NT2/D1 (cell line): ENCODE measurements at regions not wholly inside any gene's neighbourhood (a gene's known extent, or its start where the extent isn't known, plus 50 kb on each side); places are given as distances from the start of the nearest gene placed in this dataset.

ENCODE experiments used
- DNase-seq: peaks from one replicate; pipeline ENCODE4 v3.0.0-alpha.2; 2011; ENCODE audit warnings: low read depth, low spot score
- H3K27me3 ChIP-seq: 2 replicates; pipeline ENCODE4 v1.6.0; 2011; ENCODE audit warnings: mild to moderate bottlenecking; ENCODE audit not compliant: insufficient read length, insufficient read depth
- H3K36me3 ChIP-seq: 2 replicates; pipeline ENCODE4 v1.6.1; 2011; ENCODE audit warnings: mild to moderate bottlenecking, low read length, mixed read lengths; ENCODE audit not compliant: insufficient read depth, insufficient read length
- H3K4me1 ChIP-seq: 2 replicates; pipeline ENCODE4 v1.5.1; 2011; ENCODE audit not compliant: insufficient read depth, insufficient read length
- H3K4me3 ChIP-seq: 2 replicates; pipeline ENCODE4 v1.5.1; 2011; ENCODE audit warnings: low read depth; ENCODE audit not compliant: insufficient read length
- H3K9ac ChIP-seq: 2 replicates; pipeline ENCODE4 v1.6.0; 2011; ENCODE audit warnings: low read depth; ENCODE audit not compliant: insufficient read length
- H3K9me3 ChIP-seq: 2 replicates; pipeline ENCODE4 v1.5.1; 2011; ENCODE audit warnings: mild to moderate bottlenecking, low read length; ENCODE audit not compliant: insufficient read depth
- SUZ12 ChIP-seq: IDR thresholded peaks from 2 replicates; pipeline ENCODE4 v1.6.1; 2011; ENCODE audit not compliant: insufficient read length, insufficient read depth; ENCODE audit errors: extremely low read depth
- YY1 ChIP-seq: IDR thresholded peaks from 2 replicates; pipeline ENCODE4 v1.6.1; 2011; ENCODE audit not compliant: insufficient read length, insufficient read depth
- ZNF274 ChIP-seq: IDR thresholded peaks from 2 replicates; pipeline ENCODE4 v1.6.1; 2011; ENCODE audit warnings: mild to moderate bottlenecking, low read depth, low read length

DNA sequence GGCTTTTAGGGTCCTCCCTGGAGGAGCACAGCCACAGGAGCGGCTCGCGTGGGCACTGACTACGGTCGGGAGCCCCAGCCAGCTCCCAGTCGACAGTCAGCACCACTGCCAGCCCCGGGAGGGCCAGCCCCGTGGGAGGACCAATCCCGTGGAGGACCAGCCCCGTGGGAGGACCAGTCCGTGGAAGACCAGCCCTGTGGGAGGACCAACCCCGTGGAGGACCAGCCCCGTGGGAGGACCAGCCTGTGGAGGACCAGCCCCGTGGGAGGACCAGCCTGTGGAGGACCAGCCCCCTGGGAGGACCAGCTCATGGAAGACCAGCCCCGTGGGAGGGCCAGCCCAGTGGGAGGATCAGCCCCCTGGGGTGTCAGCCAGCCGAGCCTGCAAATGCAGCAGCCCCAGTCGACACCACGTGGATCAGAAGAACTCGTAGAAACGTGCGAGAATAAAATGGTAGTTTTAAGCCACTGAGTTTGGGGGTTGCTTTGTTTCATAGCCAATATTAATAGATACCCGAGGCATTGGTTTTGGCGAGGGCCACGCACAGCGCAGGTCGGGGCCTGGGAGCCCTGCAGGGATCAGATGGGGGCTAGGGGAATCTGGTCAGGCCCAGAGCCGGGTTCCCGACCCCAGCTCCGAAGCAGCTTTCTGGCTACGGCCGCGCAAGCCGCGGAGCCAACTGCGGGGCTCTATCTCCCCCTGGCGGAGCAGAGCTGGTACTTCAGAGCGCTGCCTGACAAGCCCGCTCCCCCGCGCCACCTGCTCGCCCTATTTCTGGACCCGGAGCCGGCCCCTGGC lies 73.0 kb downstream of the TEX51 start:
- no peaks in the 10 kb centered on the region for H3K36me3 ChIP-seq
- peak; percentile 77 for DNase-seq
- H3K4me1 ChIP-seq = peaks cover 5% of the 10 kb centered on the region
- TF ChIP-seq YY1 = no peak
- TF ChIP-seq SUZ12 = no peak
- no peak for TF ChIP-seq ZNF274
- H3K9me3 ChIP-seq = no peaks in the 10 kb centered on the region
- H3K27me3 ChIP-seq = peaks cover 19% of the 10 kb centered on the region
- no peak overlapping the region for H3K9ac ChIP-seq
- H3K4me3 ChIP-seq = no peak overlapping the region

DNA sequence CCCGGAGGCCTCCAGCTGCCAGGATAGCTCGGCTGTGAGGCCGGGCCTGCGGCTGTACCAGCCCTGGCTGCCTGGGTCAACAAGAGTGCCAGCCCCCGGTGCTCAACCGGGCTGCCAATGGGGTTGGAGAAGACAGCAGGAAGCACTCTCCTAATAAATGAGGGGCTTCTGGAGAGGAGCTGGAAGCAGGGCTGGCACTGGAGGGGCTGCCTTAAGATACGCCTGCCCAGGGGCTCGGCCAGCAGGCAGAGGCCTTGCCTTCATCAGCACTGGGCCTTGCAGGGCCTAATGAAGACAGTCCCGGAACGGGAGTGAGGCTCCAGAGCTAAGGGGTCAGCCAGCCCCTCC lies 73.6 kb downstream of the TEX51 start:
- Histone ChIP-seq H3K36me3 (no peaks in the 10 kb centered on the region), H3K4me3 (no peak overlapping the region), H3K9ac (no peak overlapping the region), H3K27me3 (peaks cover 19% of the 10 kb centered on the region), H3K9me3 (no peaks in the 10 kb centered on the region), H3K4me1 (peaks cover 5% of the 10 kb centered on the region)
- no peak for DNase-seq
- TF ChIP-seq SUZ12 = no peak

DNA sequence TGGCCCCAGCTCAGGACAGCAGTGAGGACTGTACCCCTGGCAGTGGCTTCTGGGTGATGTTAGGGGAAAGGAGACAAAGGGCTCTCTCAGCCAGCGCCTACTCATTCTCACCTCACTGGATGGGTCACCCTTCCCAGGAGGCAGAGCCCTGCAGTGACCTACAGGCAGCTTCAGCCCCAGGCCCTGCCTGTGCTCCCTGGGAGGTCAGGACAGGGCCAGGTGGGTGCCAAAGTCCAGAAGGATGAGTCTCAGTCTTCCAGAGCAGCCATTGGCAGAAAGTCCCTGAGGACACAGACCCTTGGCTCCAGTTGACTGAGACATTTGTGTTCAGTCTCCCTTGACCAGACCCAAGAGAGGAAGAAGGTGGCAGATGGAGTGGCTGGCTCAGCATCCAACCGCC lies 75.1 kb downstream of the TEX51 start:
- DNase-seq = no peak

DNA sequence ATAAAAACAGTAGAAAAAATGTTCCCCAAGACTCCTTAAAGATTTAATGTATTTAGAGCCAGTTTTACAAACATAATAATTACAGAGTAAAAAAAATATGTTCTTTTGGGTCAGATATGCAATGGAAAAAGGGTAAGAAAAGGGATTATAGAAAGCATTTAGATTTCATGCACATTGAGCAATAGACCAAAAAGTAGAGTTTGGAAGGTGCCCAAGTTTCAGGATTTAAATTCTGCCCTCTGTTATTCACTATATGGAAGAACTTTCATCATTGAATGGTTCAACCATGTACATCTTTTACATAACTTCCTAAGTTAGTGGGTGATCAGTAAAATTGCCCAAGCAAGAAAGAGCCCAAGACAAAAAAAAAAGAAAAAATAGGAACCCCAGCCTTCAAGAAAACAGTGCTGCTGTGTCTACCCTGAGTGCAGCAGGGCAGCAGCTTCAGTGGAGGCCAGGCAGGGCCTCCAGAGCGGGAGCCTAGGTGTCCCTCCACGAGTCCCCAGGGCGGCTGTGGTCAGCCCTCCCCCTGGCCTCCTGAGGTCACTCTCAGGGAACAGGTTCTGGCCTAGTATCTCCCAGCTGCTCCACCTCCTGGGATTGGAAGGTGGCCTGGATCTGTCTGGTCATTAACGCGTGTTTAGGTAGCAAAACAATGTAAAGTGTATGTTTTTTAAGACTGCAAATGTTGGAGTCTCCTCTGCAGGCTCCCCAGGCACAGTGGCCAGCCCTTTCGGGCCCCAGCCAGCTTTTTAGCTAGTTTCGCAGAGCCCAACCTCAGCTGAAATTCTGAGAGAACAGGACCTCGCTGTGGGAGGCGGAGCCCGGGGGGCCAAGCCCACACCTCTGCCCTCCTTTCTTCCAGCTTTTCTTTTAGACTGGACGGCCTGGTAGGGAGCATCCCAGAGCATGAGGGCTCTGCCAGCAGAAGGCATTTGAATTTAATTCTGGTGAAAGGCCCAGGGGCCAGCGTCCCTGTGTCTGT lies 77.3 kb downstream of the TEX51 start:
- TF ChIP-seq SUZ12 = no peak
- no peak for TF ChIP-seq ZNF274
- TF ChIP-seq YY1 = no peak
- H3K27me3 ChIP-seq = peaks cover 23% of the 10 kb centered on the region
- no peak overlapping the region for H3K4me3 ChIP-seq
- no peaks in the 10 kb centered on the region for H3K36me3 ChIP-seq
- H3K4me1 ChIP-seq = peaks cover 5% of the 10 kb centered on the region
- DNase-seq = no peak
- H3K9ac ChIP-seq = no peak overlapping the region
- no peaks in the 10 kb centered on the region for H3K9me3 ChIP-seq

More for the DNA sequence above, 75.1 kb downstream of the TEX51 start:
- Histone ChIP-seq H3K9ac (no peak overlapping the region), H3K27me3 (peaks cover 22% of the 10 kb centered on the region), H3K4me3 (no peak overlapping the region), H3K9me3 (no peaks in the 10 kb centered on the region), H3K36me3 (no peaks in the 10 kb centered on the region), H3K4me1 (peaks cover 5% of the 10 kb centered on the region)
- TF ChIP-seq YY1 (no peak), ZNF274 (no peak), SUZ12 (no peak)

DNA sequence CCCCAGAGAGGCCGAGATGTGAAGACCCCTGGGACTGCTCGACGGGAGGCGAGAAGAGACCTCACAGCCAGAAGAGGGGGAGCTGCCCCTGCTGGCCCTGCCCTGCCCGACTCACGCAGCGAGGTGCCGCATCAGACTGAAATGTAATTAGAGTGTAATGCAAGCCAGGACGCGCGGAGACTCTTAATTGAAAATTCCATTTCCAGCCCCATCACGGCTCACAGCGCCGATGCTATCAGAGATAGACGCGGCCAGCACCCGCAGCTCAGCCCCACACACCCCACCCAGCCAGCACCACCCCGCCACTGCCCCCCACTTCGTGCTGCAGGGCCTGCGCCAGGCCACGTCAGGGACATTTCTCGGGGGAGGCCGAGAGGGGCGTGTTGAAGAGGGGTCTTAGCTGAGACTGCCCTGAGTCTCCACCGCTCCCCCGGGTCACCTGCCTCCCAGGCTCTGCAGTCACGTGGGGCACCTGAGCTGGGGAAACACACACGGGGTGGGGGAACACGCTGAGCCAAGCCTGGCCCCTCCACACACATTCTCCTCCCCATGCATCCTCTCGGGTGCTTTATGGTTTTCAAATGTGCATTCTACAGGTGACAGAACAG lies 78.1 kb downstream of the TEX51 start:
- H3K9ac ChIP-seq = no peak overlapping the region
- no peak for DNase-seq
- no peaks in the 10 kb centered on the region for H3K36me3 ChIP-seq
- H3K4me1 ChIP-seq = no peaks in the 10 kb centered on the region
- peaks cover 23% of the 10 kb centered on the region for H3K27me3 ChIP-seq
- H3K4me3 ChIP-seq = no peak overlapping the region
- TF ChIP-seq ZNF274 = no peak
- TF ChIP-seq YY1 = no peak
- TF ChIP-seq SUZ12 = no peak
- H3K9me3 ChIP-seq = no peaks in the 10 kb centered on the region

DNA sequence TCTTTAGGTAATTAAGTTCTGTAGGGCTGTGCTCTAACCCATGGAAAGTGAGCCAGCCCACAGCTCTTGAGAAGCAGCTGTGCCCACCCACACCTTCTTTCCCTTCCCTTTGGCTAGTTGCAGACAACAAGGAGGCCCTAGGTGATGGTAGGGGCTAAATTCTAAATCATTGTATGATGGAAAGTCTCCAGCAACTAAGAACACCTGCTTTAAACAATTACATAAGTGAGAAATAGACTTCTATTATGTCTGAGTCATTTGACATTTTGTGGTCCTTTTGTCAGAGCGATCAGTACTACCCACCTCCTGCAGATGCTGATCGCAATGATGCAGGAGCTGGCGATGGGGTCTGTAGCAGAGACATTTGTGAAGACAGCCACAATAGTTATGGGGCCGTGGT lies 79.6 kb downstream of the TEX51 start:
- H3K9ac ChIP-seq = no peak overlapping the region
- H3K4me1 ChIP-seq = no peaks in the 10 kb centered on the region
- TF ChIP-seq ZNF274 (no peak), SUZ12 (no peak), YY1 (no peak)
- no peaks in the 10 kb centered on the region for H3K9me3 ChIP-seq
- peaks cover 10% of the 10 kb centered on the region for H3K27me3 ChIP-seq
- no peaks in the 10 kb centered on the region for H3K36me3 ChIP-seq
- no peak overlapping the region for H3K4me3 ChIP-seq
- no peak for DNase-seq

DNA sequence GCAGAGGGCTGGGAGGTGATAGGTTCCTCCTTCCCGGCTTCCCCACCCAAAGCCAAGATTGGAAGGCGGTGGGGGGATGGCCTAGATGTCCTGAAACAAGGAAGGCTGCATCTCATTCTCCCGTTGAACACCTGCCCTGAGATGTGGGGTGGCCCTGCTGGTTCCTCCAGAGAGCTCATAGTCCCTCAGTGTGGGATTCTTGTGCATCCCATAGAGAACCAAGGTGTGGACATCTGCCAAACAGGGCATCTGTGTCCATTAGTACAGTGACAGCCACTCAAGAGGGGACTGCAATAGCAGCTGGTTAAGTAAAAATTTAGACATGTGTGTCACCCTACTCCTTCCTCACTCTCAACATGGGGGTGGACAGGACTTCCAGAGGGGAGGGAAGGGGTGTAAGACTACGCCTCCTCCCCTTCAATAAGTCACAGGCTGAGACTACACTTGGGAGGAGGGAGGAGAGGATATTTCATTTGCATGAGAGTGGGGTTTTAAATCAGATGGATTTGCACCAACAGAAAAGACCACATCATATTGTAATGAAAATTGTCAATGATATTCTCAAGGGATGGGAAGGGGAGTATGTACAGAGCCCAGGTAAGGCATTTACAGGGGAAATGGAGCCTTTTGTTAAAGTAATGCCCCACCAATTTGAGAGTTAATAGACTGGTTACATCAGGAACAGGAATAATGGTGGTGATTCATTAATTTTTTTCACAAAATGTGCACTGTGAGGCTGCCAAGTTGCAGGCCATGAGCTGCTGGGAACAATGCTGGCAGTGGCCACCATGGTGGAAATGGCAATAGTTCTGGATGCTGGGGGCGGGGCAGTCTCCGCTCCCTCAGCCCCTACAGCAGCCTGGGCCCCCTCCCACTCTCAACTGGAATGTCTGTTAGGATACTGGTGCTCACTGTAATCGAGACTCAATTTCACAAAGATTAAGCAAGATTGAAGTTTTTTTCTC lies 80.6 kb downstream of the TEX51 start:
- DNase-seq = no peak
- Histone ChIP-seq H3K9ac (no peak overlapping the region), H3K36me3 (no peaks in the 10 kb centered on the region), H3K9me3 (no peaks in the 10 kb centered on the region), H3K27me3 (peaks cover 4% of the 10 kb centered on the region), H3K4me3 (no peak overlapping the region), H3K4me1 (no peaks in the 10 kb centered on the region)
- TF ChIP-seq YY1 (no peak), SUZ12 (no peak), ZNF274 (no peak)
